K562 (cell line): ENCODE measurements at regions not wholly inside any gene's neighbourhood (a gene's known extent, or its start where the extent isn't known, plus 50 kb on each side); places are given as distances from the start of the nearest gene placed in this dataset.

ENCODE experiments used
- ATAC-seq: fragments of 200-7000 bp; cut with Tn5 transposase; 3 replicates; pipeline ENCODE4 v1.9.1; 2020; ENCODE audit warnings: moderate library complexity
- BruUV-seq: library from RNA; stranded (reverse); fragments of 400-500 nt; replicated peaks from 2 replicates; lab custom pipeline; 2021; lab: Mats Ljungman, UMichigan
- CTCF ChIA-PET: fragments of 300-600 bp; formaldehyde crosslinking; extraction: SDS; loops from one replicate; lab custom pipeline; 2021; ENCODE audit warnings: low intra/inter-chr PET ratio; lab: Yijun Ruan, JAX
- POLR2A ChIA-PET: fragments of 300-600, 350-650 bp; sonication (Branson Sonifier 250); formaldehyde crosslinking; extraction: SDS; loops from one replicate; lab custom pipeline; 2021; ENCODE audit warnings: antibody characterized with exemption, inconsistent platforms; lab: Yijun Ruan, JAX
- DNase-seq, 4 experiments: peaks; one replicate each; pipeline versions ENCODE4 v3.0.0 to v3.0.0-alpha.2; 2011 to 2018; ENCODE audit warnings: low spot score in 3 of 4, mixed read lengths in 3 of 4; ENCODE audit errors: extremely low read depth in 1 of 4
- FAIRE-seq: peaks from 2 replicates; lab custom pipeline; 2011; peaks lifted over from hg19 to GRCh38; lab: Jason Lieb, UNC
- H2AFZ ChIP-seq: 2 replicates; pipeline ENCODE4 v1.6.0; 2011; ENCODE audit warnings: low read depth, low read length, control low read depth, inconsistent platforms
- H3K27ac ChIP-seq: fragments of 200-600 bp; 3 replicates; pipeline ENCODE4 v1.8.0; 2011; ENCODE audit warnings: low read depth, mild to moderate bottlenecking, control low read depth, inconsistent platforms, low read length, moderate library complexity, mixed read lengths; ENCODE audit errors: extremely low read depth
- H3K27me3 ChIP-seq, 2 experiments: fragments of 300-600 bp in 1 of 2; 2 replicates in 1 of 2; 3 replicates in 1 of 2; pipeline versions ENCODE4 v1.6.0 to v1.8.0; 2011; ENCODE audit warnings: inconsistent platforms in 2 of 2, low read length in 2 of 2, mild to moderate bottlenecking in 1 of 2, mixed read lengths in 1 of 2, moderate library complexity in 1 of 2; ENCODE audit not compliant: control insufficient read depth in 2 of 2, insufficient read depth in 2 of 2
- H3K36me3 ChIP-seq: fragments of 300-600 bp; 3 replicates; pipeline ENCODE4 v1.8.0; 2011; ENCODE audit warnings: mild to moderate bottlenecking, low read length, inconsistent platforms; ENCODE audit not compliant: control insufficient read depth, insufficient read depth
- H3K4me1 ChIP-seq, 2 experiments: fragments of 200-600 bp in 1 of 2; replicated peaks in 1 of 2; 2 replicates in 1 of 2; 3 replicates in 1 of 2; pipeline versions ENCODE4 v1.5.1 to v1.8.0; 2011; ENCODE audit warnings: inconsistent platforms in 2 of 2, low read length in 2 of 2, mild to moderate bottlenecking in 1 of 2, mixed read lengths in 1 of 2, moderate library complexity in 1 of 2; ENCODE audit not compliant: control insufficient read depth in 2 of 2, insufficient read depth in 2 of 2
- H3K4me2 ChIP-seq: 2 replicates; pipeline ENCODE4 v1.6.1; 2011; ENCODE audit warnings: low read length, control low read depth, inconsistent platforms, mixed read lengths; ENCODE audit not compliant: insufficient read depth
- H3K4me3 ChIP-seq: fragments of 200-600 bp; sonication (generic), shearing (Covaris generic); 2 replicates; pipeline ENCODE4 v1.5.1; 2016; ENCODE audit warnings: control low read depth, inconsistent platforms
- H3K79me2 ChIP-seq: fragments of 200-600 bp; 3 replicates; pipeline ENCODE4 v1.8.0; 2011; ENCODE audit warnings: low read length, inconsistent platforms; ENCODE audit not compliant: control insufficient read depth, insufficient read depth
- H3K9ac ChIP-seq, 2 experiments: 2 replicates each; pipeline versions ENCODE4 v1.6.0 to v1.6.1; 2011; ENCODE audit warnings: low read depth in 2 of 2, low read length in 2 of 2, control low read depth in 1 of 2, inconsistent platforms in 1 of 2, mild to moderate bottlenecking in 1 of 2, mixed read lengths in 1 of 2; ENCODE audit not compliant: insufficient read depth in 1 of 2
- H3K9me1 ChIP-seq: one replicate; pipeline ENCODE4 v1.6.0; 2011; ENCODE audit warnings: inconsistent platforms, mild to moderate bottlenecking, low read length, moderate library complexity; ENCODE audit not compliant: control insufficient read depth, insufficient read depth
- H3K9me3 ChIP-seq: replicated peaks from 2 replicates; pipeline ENCODE4 v1.5.1; 2011; ENCODE audit warnings: low read depth, low read length, inconsistent platforms; ENCODE audit not compliant: control insufficient read depth, insufficient read depth
- H4K20me1 ChIP-seq: replicated peaks from 2 replicates; pipeline ENCODE4 v1.6.1; 2011; ENCODE audit warnings: low read length, inconsistent platforms, mixed read lengths; ENCODE audit not compliant: control insufficient read depth, insufficient read depth
- ATF6 ChIP-seq: sonication (generic); formaldehyde crosslinking; IDR thresholded peaks from 2 replicates; pipeline ENCODE4 v1.4.0; 2020; ENCODE audit warnings: mild to moderate bottlenecking, missing genetic modification reagents
- KLF6 ChIP-seq: fragments of 250-450 bp; sonication (Bioruptor Pico); IDR thresholded peaks from 2 replicates; pipeline ENCODE4 v1.4.0; 2020; ENCODE audit warnings: mild to moderate bottlenecking, moderate library complexity, borderline replicate concordance
- MAFF ChIP-seq: IDR thresholded peaks from 2 replicates; pipeline ENCODE4 v1.6.1; 2012; ENCODE audit warnings: low read length, improper control_type of control experiment
- NEUROD1 ChIP-seq: fragments of 150-350 bp; IDR thresholded peaks from 2 replicates; pipeline ENCODE4 v1.6.1; 2014; ENCODE audit warnings: borderline replicate concordance, low read length, low read depth; ENCODE audit not compliant: partially characterized antibody
- PRMT5 ChIP-seq: sonication (generic); formaldehyde crosslinking; IDR thresholded peaks from 2 replicates; pipeline ENCODE4 v1.5.0; 2020; ENCODE audit warnings: missing genetic modification reagents
- SAFB ChIP-seq: fragments of 200-400 bp; formaldehyde crosslinking; IDR thresholded peaks from 2 replicates; pipeline ENCODE4 v1.6.1; 2017; ENCODE audit warnings: low read depth, low read length, borderline replicate concordance
- ZNF311 ChIP-seq: fragments of 250-450 bp; sonication (Bioruptor Pico); IDR thresholded peaks from 2 replicates; pipeline ENCODE4 v1.4.0; 2020; ENCODE audit warnings: mild to moderate bottlenecking, moderate library complexity
- ZNF408 ChIP-seq: fragments of 250-450 bp; sonication (Bioruptor Pico); IDR thresholded peaks from 2 replicates; pipeline ENCODE4 v1.4.0; 2020; ENCODE audit warnings: low read depth, mild to moderate bottlenecking, moderate library complexity
- WGBS: fragments of 100-300 bp; shearing (Covaris generic); methylation state at CpG from one replicate; pipeline ENCODE4 v1.1.6; 2016; ENCODE audit warnings: low coverage, mixed read lengths; ENCODE audit not compliant: insufficient coverage; ENCODE audit errors: missing lambda C conversion rate; 5-methylcytosine and 5-hydroxymethylcytosine counted together
- in situ Hi-C: fragments of 300-500 bp; cut with MboI; formaldehyde crosslinking; loops from 4 replicates; pipeline ENCODE4 v1.15.0; 2018; ENCODE audit warnings: inconsistent platforms, mixed read lengths
- intact Hi-C: fragments of 100-400 bp; cut with micrococcal nuclease; formaldehyde crosslinking; loops from 2 replicates; pipeline ENCODE4 v1.14.2; 2022
- TF ChIP-seq, protein P1 (sequence below): fragments of 450-650 bp; conservative IDR thresholded peaks from 2 replicates; pipeline ENCODE4 v1.6.1; 2016; ENCODE audit warnings: missing genetic modification characterization, low read depth, mild to moderate bottlenecking, control low read depth, missing compliant biosample characterization
- TF ChIP-seq, protein P2 (sequence below), 3 experiments: fragments of 200-800 bp in 1 of 3; fragments of 250-450 bp in 1 of 3; fragments of 450-650 bp in 1 of 3; sonication (Bioruptor Pico) in 1 of 3; sonication (Bioruptor generic) in 1 of 3; formaldehyde crosslinking in 1 of 3; IDR thresholded peaks; 2 replicates each; pipeline versions ENCODE4 v1.6.1 to v1.8.0; 2016 to 2022; ENCODE audit warnings: mild to moderate bottlenecking in 2 of 3, missing genetic modification characterization in 2 of 3, missing compliant biosample characterization in 1 of 3, moderate library complexity in 1 of 3

DNA sequence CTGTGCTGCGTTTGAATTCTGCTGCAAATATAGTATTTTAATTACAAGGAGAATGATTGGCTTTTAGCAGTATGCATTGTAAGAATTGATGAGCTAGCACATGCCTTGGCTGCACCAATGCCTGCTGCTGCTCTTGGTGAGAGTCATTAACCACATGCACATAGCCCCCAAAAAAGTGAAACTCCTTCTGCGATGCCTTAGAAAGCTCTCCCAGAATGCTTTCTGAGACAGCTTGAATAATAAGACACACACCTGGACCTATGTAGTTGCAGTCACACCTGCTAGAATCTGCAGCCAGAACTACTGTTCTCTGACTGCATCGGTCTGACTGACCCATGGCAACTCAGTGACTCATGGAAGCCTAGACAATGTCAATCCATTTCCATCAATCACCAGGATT lies 170.1 kb upstream of the DDX18 start:
- no peak for FAIRE-seq

More for the DNA sequence above, 170.1 kb upstream of the DDX18 start:
- H3K4me2 ChIP-seq = no peak overlapping the region
- H3K79me2 ChIP-seq = no peaks in the 10 kb centered on the region
- H3K4me3 ChIP-seq = no peak overlapping the region
- DNase-seq (no peak), ATAC-seq (no peak)
- no peak for TF ChIP-seq ATF6
- TF ChIP-seq NEUROD1 = no peak
- no peak for TF ChIP-seq KLF6 (CRISPR knock-in tag)
- no peak for TF ChIP-seq PRMT5 (CRISPR knock-in tag)
- TF ChIP-seq ZNF311 (CRISPR knock-in tag) = no peak
- TF ChIP-seq, protein P1, sequence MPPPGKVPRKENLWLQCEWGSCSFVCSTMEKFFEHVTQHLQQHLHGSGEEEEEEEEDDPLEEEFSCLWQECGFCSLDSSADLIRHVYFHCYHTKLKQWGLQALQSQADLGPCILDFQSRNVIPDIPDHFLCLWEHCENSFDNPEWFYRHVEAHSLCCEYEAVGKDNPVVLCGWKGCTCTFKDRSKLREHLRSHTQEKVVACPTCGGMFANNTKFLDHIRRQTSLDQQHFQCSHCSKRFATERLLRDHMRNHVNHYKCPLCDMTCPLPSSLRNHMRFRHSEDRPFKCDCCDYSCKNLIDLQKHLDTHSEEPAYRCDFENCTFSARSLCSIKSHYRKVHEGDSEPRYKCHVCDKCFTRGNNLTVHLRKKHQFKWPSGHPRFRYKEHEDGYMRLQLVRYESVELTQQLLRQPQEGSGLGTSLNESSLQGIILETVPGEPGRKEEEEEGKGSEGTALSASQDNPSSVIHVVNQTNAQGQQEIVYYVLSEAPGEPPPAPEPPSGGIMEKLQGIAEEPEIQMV (tag) = no peak
- TF ChIP-seq ZNF408 (CRISPR knock-in tag) = no peak
- no peak for TF ChIP-seq MAFF
- no peak for TF ChIP-seq SAFB
- TF ChIP-seq, protein P2, sequence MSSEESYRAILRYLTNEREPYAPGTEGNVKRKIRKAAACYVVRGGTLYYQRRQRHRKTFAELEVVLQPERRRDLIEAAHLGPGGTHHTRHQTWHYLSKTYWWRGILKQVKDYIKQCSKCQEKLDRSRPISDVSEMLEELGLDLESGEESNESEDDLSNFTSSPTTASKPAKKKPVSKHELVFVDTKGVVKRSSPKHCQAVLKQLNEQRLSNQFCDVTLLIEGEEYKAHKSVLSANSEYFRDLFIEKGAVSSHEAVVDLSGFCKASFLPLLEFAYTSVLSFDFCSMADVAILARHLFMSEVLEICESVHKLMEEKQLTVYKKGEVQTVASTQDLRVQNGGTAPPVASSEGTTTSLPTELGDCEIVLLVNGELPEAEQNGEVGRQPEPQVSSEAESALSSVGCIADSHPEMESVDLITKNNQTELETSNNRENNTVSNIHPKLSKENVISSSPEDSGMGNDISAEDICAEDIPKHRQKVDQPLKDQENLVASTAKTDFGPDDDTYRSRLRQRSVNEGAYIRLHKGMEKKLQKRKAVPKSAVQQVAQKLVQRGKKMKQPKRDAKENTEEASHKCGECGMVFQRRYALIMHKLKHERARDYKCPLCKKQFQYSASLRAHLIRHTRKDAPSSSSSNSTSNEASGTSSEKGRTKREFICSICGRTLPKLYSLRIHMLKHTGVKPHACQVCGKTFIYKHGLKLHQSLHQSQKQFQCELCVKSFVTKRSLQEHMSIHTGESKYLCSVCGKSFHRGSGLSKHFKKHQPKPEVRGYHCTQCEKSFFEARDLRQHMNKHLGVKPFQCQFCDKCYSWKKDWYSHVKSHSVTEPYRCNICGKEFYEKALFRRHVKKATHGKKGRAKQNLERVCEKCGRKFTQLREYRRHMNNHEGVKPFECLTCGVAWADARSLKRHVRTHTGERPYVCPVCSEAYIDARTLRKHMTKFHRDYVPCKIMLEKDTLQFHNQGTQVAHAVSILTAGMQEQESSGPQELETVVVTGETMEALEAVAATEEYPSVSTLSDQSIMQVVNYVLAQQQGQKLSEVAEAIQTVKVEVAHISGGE (CRISPR knock-in tag; IDR thresholded peaks at IDR 0.05) = no peak
- CTCF ChIA-PET = no interaction called here
- H3K9me1 ChIP-seq = no peaks in the 10 kb centered on the region
- WGBS = 0% methylated on average over 3 of the region's 3 CpGs
- no peak overlapping the region for H2AFZ ChIP-seq
- no peaks in the 10 kb centered on the region for H3K27me3 ChIP-seq
- H4K20me1 ChIP-seq = no peaks in the 10 kb centered on the region
- BruUV-seq = no TSS peak
- POLR2A ChIA-PET = no interaction called here
- in situ Hi-C loops (no loop called here), intact Hi-C loops (no loop called here)
- H3K9me3 ChIP-seq = no peaks in the 10 kb centered on the region
- H3K4me1 ChIP-seq = no peaks in the 10 kb centered on the region
- H3K36me3 ChIP-seq = no peaks in the 10 kb centered on the region
- no peak overlapping the region for H3K9ac ChIP-seq
- no peak overlapping the region for H3K27ac ChIP-seq
